GM23338 (cell line): ENCODE measurements at regions not wholly inside any gene's neighbourhood (a gene's known extent, or its start where the extent isn't known, plus 50 kb on each side); places are given as distances from the start of the nearest gene placed in this dataset.

ENCODE experiments used
- ATAC-seq: fragments of 200-7000 bp; cut with Tn5 transposase; 3 replicates; pipeline ENCODE4 v1.9.1; 2020
- DNase-seq: peaks from one replicate; pipeline ENCODE4 v3.0.0-alpha.2; 2015; ENCODE audit warnings: low spot score
- H2AFZ ChIP-seq: fragments of 200-600 bp; sonication (generic); 2 replicates; pipeline ENCODE4 v1.8.0; 2016; ENCODE audit warnings: antibody characterized with exemption, mild to moderate bottlenecking, moderate library complexity
- H3F3A ChIP-seq: fragments of 200-600 bp; sonication (generic); replicated peaks from 2 replicates; pipeline ENCODE4 v1.8.0; 2017; ENCODE audit warnings: antibody characterized with exemption, mixed run types, low read depth
- H3K27ac ChIP-seq: fragments of 200-600 bp; sonication (generic); 2 replicates; pipeline ENCODE4 v1.6.1; 2016; ENCODE audit warnings: low read depth
- H3K27me3 ChIP-seq: fragments of 200-600 bp; sonication (generic); 2 replicates; pipeline ENCODE4 v1.8.0; 2016; ENCODE audit warnings: mild to moderate bottlenecking, mixed run types, moderate library complexity; ENCODE audit not compliant: insufficient read depth
- H3K36me3 ChIP-seq: fragments of 200-600 bp; sonication (generic); 2 replicates; pipeline ENCODE4 v1.8.0; 2016; ENCODE audit warnings: mild to moderate bottlenecking; ENCODE audit not compliant: insufficient read depth
- H3K4me1 ChIP-seq: fragments of 200-600 bp; sonication (generic); 2 replicates; pipeline ENCODE4 v1.8.0; 2016; ENCODE audit warnings: mild to moderate bottlenecking, moderate library complexity; ENCODE audit not compliant: insufficient read depth
- H3K4me2 ChIP-seq: fragments of 200-600 bp; sonication (generic); 2 replicates; pipeline ENCODE4 v1.7.1; 2017; ENCODE audit warnings: mixed run types
- H3K4me3 ChIP-seq: fragments of 200-600 bp; sonication (generic); 2 replicates; pipeline ENCODE4 v1.6.1; 2016; ENCODE audit warnings: mixed run types
- H3K79me2 ChIP-seq: fragments of 200-600 bp; sonication (generic); replicated peaks from 2 replicates; pipeline ENCODE4 v1.8.0; 2017; ENCODE audit warnings: mild to moderate bottlenecking; ENCODE audit not compliant: insufficient read depth
- H3K9me2 ChIP-seq: fragments of 200-600 bp; sonication (generic); 2 replicates; pipeline ENCODE4 v1.8.0; 2017; ENCODE audit not compliant: insufficient read depth
- H4K20me1 ChIP-seq: fragments of 200-600 bp; sonication (generic); replicated peaks from 2 replicates; pipeline ENCODE4 v1.8.0; 2017; ENCODE audit warnings: mild to moderate bottlenecking; ENCODE audit not compliant: insufficient read depth
- H3K27ac Mint-ChIP-seq: 2 replicates; pipeline ENCODE4 v1.8.0; 2020; ENCODE audit warnings: inconsistent platforms, mild to moderate bottlenecking, moderate library complexity, mixed read lengths
- H3K27me3 Mint-ChIP-seq: 3 replicates; pipeline ENCODE4 v1.8.0; 2022; ENCODE audit warnings: low read depth, mild to moderate bottlenecking, moderate library complexity, mixed read lengths, inconsistent platforms; ENCODE audit not compliant: insufficient read depth, poor library complexity
- H3K36me3 Mint-ChIP-seq: 3 replicates; pipeline ENCODE4 v1.8.0; 2021; ENCODE audit warnings: low read depth, mild to moderate bottlenecking, inconsistent platforms, moderate library complexity, mixed read lengths
- H3K4me1 Mint-ChIP-seq: 3 replicates; pipeline ENCODE4 v1.8.0; 2020; ENCODE audit warnings: mild to moderate bottlenecking, inconsistent platforms, mixed read lengths
- H3K4me3 Mint-ChIP-seq: 3 replicates; pipeline ENCODE4 v1.8.0; 2021; ENCODE audit warnings: moderate library complexity, mild to moderate bottlenecking, inconsistent platforms, mixed read lengths
- H3K9me3 Mint-ChIP-seq: 3 replicates; pipeline ENCODE4 v1.8.0; 2020; ENCODE audit warnings: moderate library complexity, mild to moderate bottlenecking, inconsistent platforms, mixed read lengths
- CREB1 ChIP-seq: fragments of 250-450 bp; sonication (Bioruptor Pico); IDR thresholded peaks from 2 replicates; pipeline ENCODE4 v1.5.0; 2020; ENCODE audit warnings: low read depth, mild to moderate bottlenecking, moderate library complexity
- EZH2phosphoT487 ChIP-seq: fragments of 200-600 bp; sonication (generic); IDR thresholded peaks from one replicate; pipeline ENCODE4 v1.8.1; 2018; ENCODE audit warnings: antibody characterized with exemption; ENCODE audit not compliant: unreplicated experiment
- JUNB ChIP-seq: IDR thresholded peaks from one replicate; pipeline ENCODE4 v1.6.1; 2016; ENCODE audit warnings: antibody characterized with exemption; ENCODE audit not compliant: unreplicated experiment
- NANOG ChIP-seq: IDR thresholded peaks from 2 replicates; pipeline ENCODE4 v1.6.1; 2016; ENCODE audit warnings: antibody characterized with exemption, borderline replicate concordance
- POLR2AphosphoS5 ChIP-seq: IDR thresholded peaks from 2 replicates; pipeline ENCODE4 v1.6.1; 2016; ENCODE audit warnings: antibody characterized with exemption, low read depth
- STAT1 ChIP-seq: IDR thresholded peaks from one replicate; pipeline ENCODE4 v1.6.1; 2016; ENCODE audit warnings: antibody characterized with exemption; ENCODE audit not compliant: unreplicated experiment
- ZNF114 ChIP-seq: fragments of 250-450 bp; sonication (Bioruptor Pico); IDR thresholded peaks from 2 replicates; pipeline ENCODE4 v1.5.0; 2020; ENCODE audit warnings: mild to moderate bottlenecking, moderate library complexity
- ZNF331 ChIP-seq: fragments of 250-450 bp; sonication (Bioruptor Pico); IDR thresholded peaks from 2 replicates; pipeline ENCODE4 v1.5.0; 2020; ENCODE audit warnings: low read depth, mild to moderate bottlenecking, moderate library complexity
- TF ChIP-seq, protein P1 (sequence below): IDR thresholded peaks from one replicate; pipeline ENCODE4 v1.6.1; 2018; ENCODE audit warnings: antibody characterized with exemption; ENCODE audit not compliant: unreplicated experiment
- TF ChIP-seq, protein P2 (sequence below): IDR thresholded peaks from 2 replicates; pipeline ENCODE4 v1.6.1; 2016; ENCODE audit warnings: antibody characterized with exemption
- TF ChIP-seq, protein P3 (sequence below), 2 experiments: fragments of 200-600 bp in 1 of 2; sonication (generic) in 1 of 2; conservative IDR thresholded peaks; 2 replicates each; pipeline versions ENCODE4 v1.5.1 to v1.6.1; 2016 to 2017; ENCODE audit warnings: antibody characterized with exemption in 2 of 2, low read depth in 2 of 2, mild to moderate bottlenecking in 2 of 2, moderate library complexity in 1 of 2

DNA sequence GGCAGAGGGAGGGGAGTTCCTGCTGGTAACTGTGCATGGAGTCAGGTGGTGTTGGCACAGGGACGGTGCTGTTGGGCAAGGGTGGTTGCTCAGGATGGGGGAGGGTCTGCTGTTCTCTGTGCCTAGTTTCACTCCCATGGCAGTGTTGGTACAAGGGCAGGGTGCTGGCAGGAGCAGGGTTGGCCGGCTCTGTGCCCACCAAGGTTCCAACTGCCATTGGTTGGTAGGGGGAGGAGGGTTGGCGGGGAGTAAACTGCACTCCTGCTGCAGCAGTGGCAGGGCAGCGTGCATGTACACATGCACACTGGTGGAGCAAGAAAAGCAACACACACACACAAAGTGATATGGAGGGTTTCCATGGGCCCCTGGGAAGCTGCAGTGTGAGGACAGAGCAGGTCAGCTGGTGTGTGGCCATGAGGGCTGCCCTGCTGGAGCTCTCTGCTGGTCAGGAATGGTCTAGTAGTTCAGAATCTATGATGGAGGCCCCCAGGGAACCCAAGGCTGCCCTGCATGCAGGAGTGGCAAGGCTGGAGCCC is 269.9 kb upstream of the MGAT4C start:
- no peaks in the 10 kb centered on the region for H3K27me3 ChIP-seq
- Mint-ChIP-seq H3K27me3 (peaks cover 3% of the 10 kb centered on the region), H3K36me3 (0 out of 3 replicates have a peak, but pooled peaks cover 10% of the 10 kb centered on the region), H3K4me1 (peaks cover under 1% of the 10 kb centered on the region; the same call in 2 of the 3 replicates), H3K4me3 (no peak overlapping the region), H3K9me3 (peaks cover 13% of the 10 kb centered on the region; the same call in 2 of the 3 replicates), H3K27ac (no peak overlapping the region)
- no peak overlapping the region for H3K27ac ChIP-seq
- no peak overlapping the region for H2AFZ ChIP-seq
- no peaks in the 10 kb centered on the region for H3F3A ChIP-seq
- H3K4me3 ChIP-seq: no peak overlapping the region
- DNase-seq: no peak
- no peaks in the 10 kb centered on the region; the same call in 1 of the 2 replicates for H3K9me2 ChIP-seq
- no peaks in the 10 kb centered on the region for H3K79me2 ChIP-seq
- no peaks in the 10 kb centered on the region; the same call in 1 of the 2 replicates for H3K4me1 ChIP-seq
- H3K36me3 ChIP-seq: no peaks in the 10 kb centered on the region
- H3K4me2 ChIP-seq: no peak overlapping the region
- H4K20me1 ChIP-seq: no peaks in the 10 kb centered on the region
- TF ChIP-seq NANOG (no peak), JUNB (no peak), POLR2AphosphoS5 (no peak), EZH2phosphoT487 (no peak), ZNF114 (CRISPR knock-in tag) (no peak), STAT1 (no peak), ZNF331 (no peak), CREB1 (CRISPR knock-in tag) (no peak)
- TF ChIP-seq, protein P1, sequence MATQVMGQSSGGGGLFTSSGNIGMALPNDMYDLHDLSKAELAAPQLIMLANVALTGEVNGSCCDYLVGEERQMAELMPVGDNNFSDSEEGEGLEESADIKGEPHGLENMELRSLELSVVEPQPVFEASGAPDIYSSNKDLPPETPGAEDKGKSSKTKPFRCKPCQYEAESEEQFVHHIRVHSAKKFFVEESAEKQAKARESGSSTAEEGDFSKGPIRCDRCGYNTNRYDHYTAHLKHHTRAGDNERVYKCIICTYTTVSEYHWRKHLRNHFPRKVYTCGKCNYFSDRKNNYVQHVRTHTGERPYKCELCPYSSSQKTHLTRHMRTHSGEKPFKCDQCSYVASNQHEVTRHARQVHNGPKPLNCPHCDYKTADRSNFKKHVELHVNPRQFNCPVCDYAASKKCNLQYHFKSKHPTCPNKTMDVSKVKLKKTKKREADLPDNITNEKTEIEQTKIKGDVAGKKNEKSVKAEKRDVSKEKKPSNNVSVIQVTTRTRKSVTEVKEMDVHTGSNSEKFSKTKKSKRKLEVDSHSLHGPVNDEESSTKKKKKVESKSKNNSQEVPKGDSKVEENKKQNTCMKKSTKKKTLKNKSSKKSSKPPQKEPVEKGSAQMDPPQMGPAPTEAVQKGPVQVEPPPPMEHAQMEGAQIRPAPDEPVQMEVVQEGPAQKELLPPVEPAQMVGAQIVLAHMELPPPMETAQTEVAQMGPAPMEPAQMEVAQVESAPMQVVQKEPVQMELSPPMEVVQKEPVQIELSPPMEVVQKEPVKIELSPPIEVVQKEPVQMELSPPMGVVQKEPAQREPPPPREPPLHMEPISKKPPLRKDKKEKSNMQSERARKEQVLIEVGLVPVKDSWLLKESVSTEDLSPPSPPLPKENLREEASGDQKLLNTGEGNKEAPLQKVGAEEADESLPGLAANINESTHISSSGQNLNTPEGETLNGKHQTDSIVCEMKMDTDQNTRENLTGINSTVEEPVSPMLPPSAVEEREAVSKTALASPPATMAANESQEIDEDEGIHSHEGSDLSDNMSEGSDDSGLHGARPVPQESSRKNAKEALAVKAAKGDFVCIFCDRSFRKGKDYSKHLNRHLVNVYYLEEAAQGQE: no peak
- TF ChIP-seq, protein P2, sequence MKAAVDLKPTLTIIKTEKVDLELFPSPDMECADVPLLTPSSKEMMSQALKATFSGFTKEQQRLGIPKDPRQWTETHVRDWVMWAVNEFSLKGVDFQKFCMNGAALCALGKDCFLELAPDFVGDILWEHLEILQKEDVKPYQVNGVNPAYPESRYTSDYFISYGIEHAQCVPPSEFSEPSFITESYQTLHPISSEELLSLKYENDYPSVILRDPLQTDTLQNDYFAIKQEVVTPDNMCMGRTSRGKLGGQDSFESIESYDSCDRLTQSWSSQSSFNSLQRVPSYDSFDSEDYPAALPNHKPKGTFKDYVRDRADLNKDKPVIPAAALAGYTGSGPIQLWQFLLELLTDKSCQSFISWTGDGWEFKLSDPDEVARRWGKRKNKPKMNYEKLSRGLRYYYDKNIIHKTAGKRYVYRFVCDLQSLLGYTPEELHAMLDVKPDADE: no peak
- TF ChIP-seq, protein P3, sequence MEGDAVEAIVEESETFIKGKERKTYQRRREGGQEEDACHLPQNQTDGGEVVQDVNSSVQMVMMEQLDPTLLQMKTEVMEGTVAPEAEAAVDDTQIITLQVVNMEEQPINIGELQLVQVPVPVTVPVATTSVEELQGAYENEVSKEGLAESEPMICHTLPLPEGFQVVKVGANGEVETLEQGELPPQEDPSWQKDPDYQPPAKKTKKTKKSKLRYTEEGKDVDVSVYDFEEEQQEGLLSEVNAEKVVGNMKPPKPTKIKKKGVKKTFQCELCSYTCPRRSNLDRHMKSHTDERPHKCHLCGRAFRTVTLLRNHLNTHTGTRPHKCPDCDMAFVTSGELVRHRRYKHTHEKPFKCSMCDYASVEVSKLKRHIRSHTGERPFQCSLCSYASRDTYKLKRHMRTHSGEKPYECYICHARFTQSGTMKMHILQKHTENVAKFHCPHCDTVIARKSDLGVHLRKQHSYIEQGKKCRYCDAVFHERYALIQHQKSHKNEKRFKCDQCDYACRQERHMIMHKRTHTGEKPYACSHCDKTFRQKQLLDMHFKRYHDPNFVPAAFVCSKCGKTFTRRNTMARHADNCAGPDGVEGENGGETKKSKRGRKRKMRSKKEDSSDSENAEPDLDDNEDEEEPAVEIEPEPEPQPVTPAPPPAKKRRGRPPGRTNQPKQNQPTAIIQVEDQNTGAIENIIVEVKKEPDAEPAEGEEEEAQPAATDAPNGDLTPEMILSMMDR (conservative IDR thresholded peaks at IDR 0.05; ENCODE audit: low read depth in 2 of 2): no peak
- no peak for ATAC-seq
